H9 (cell line): ENCODE measurements at regions not wholly inside any gene's neighbourhood (a gene's known extent, or its start where the extent isn't known, plus 50 kb on each side); places are given as distances from the start of the nearest gene placed in this dataset.

ENCODE experiments used
- DNase-seq: peaks from one replicate; pipeline ENCODE4 v3.0.0-alpha.2; 2017
- H2AFZ ChIP-seq: one replicate; pipeline ENCODE4 v1.6.1; 2013; ENCODE audit warnings: mild to moderate bottlenecking, low read length, control low read depth, moderate library complexity
- H2AK5ac ChIP-seq: 2 replicates; pipeline ENCODE4 v1.6.1; 2013; ENCODE audit warnings: low read length, control low read depth, mixed read lengths; ENCODE audit not compliant: insufficient read length
- H2BK120ac ChIP-seq: one replicate; pipeline ENCODE4 v1.6.1; 2013; ENCODE audit warnings: low read depth, mild to moderate bottlenecking, low read length, control low read depth, inconsistent platforms; ENCODE audit not compliant: poor library complexity, severe bottlenecking
- H2BK12ac ChIP-seq: 2 replicates; pipeline ENCODE4 v1.6.1; 2013; ENCODE audit warnings: low read length, control low read depth, mixed read lengths, low read depth; ENCODE audit not compliant: insufficient read length
- H2BK15ac ChIP-seq: 2 replicates; pipeline ENCODE4 v1.6.1; 2013; ENCODE audit warnings: low read depth, low read length, control low read depth
- H2BK20ac ChIP-seq: one replicate; pipeline ENCODE4 v1.6.1; 2013; ENCODE audit warnings: low read depth, mild to moderate bottlenecking, low read length, control low read depth, inconsistent platforms; ENCODE audit not compliant: poor library complexity, severe bottlenecking
- H2BK5ac ChIP-seq: 2 replicates; pipeline ENCODE4 v1.6.1; 2013; ENCODE audit warnings: low read length, control low read depth, mixed read lengths; ENCODE audit not compliant: insufficient read length
- H3K14ac ChIP-seq: 2 replicates; pipeline ENCODE4 v1.6.1; 2013; ENCODE audit warnings: low read length, control low read depth; ENCODE audit not compliant: insufficient read depth
- H3K18ac ChIP-seq: 2 replicates; pipeline ENCODE4 v1.6.1; 2013; ENCODE audit warnings: low read depth, mild to moderate bottlenecking, mixed read lengths, low read length, control low read depth; ENCODE audit not compliant: insufficient read length
- H3K23ac ChIP-seq: 2 replicates; pipeline ENCODE4 v1.6.1; 2013; ENCODE audit warnings: low read length, control low read depth, mixed read lengths, low read depth; ENCODE audit not compliant: insufficient read length
- H3K23me2 ChIP-seq: 2 replicates; pipeline ENCODE4 v1.6.1; 2013; ENCODE audit warnings: low read depth, mild to moderate bottlenecking, mixed read lengths, low read length, control low read depth; ENCODE audit not compliant: insufficient read length, poor library complexity, severe bottlenecking
- H3K27ac ChIP-seq: 2 replicates; pipeline ENCODE4 v1.5.1; 2013; ENCODE audit warnings: low read length, control low read depth, mixed read lengths, low read depth; ENCODE audit not compliant: insufficient read length
- H3K27me3 ChIP-seq: 2 replicates; pipeline ENCODE4 v1.6.1; 2013; ENCODE audit warnings: low read length, control low read depth, inconsistent platforms; ENCODE audit not compliant: insufficient read depth
- H3K4ac ChIP-seq: 2 replicates; pipeline ENCODE4 v1.6.1; 2013; ENCODE audit warnings: low read depth, mild to moderate bottlenecking, control low read depth, inconsistent platforms, low read length, moderate library complexity
- H3K4me1 ChIP-seq: 2 replicates; pipeline ENCODE4 v1.6.1; 2013; ENCODE audit warnings: low read length, control low read depth, inconsistent platforms; ENCODE audit not compliant: insufficient read depth
- H3K4me2 ChIP-seq: 2 replicates; pipeline ENCODE4 v1.6.1; 2013; ENCODE audit warnings: low read length, control low read depth, mixed read lengths; ENCODE audit not compliant: insufficient read length, insufficient read depth
- H3K56ac ChIP-seq: 2 replicates; pipeline ENCODE4 v1.6.1; 2013; ENCODE audit warnings: low read depth, mild to moderate bottlenecking, mixed read lengths, low read length, control low read depth; ENCODE audit not compliant: insufficient read length
- H3K79me1 ChIP-seq: 2 replicates; pipeline ENCODE4 v1.6.1; 2013; ENCODE audit warnings: low read depth, mild to moderate bottlenecking, moderate library complexity, low read length, control low read depth, inconsistent platforms; ENCODE audit not compliant: insufficient read depth, poor library complexity, severe bottlenecking
- H3K79me2 ChIP-seq: 2 replicates; pipeline ENCODE4 v1.6.1; 2013; ENCODE audit warnings: low read length, control low read depth, inconsistent platforms; ENCODE audit not compliant: insufficient read depth
- H3K9ac ChIP-seq: 2 replicates; pipeline ENCODE4 v1.6.1; 2013; ENCODE audit warnings: low read length, control low read depth, mixed read lengths; ENCODE audit not compliant: insufficient read length; ENCODE audit errors: extremely low read depth
- H3K9me3 ChIP-seq: one replicate; pipeline ENCODE4 v1.6.1; 2013; ENCODE audit warnings: low read depth, low read length, inconsistent platforms; ENCODE audit not compliant: control insufficient read depth
- H3T11ph ChIP-seq: one replicate; pipeline ENCODE4 v1.6.1; 2013; ENCODE audit warnings: mild to moderate bottlenecking, low read length, control low read depth, inconsistent platforms
- H4K20me1 ChIP-seq: one replicate; pipeline ENCODE4 v1.6.1; 2013; ENCODE audit not compliant: control insufficient read depth, insufficient read length, insufficient read depth
- H4K5ac ChIP-seq: 2 replicates; pipeline ENCODE4 v1.6.1; 2013; ENCODE audit warnings: low read depth, mild to moderate bottlenecking, mixed read lengths, low read length, control low read depth; ENCODE audit not compliant: insufficient read length
- H4K8ac ChIP-seq: replicated peaks from 2 replicates; pipeline ENCODE4 v1.6.1; 2013; ENCODE audit warnings: low read length, control low read depth, mixed read lengths, low read depth; ENCODE audit not compliant: insufficient read length
- H4K91ac ChIP-seq: 2 replicates; pipeline ENCODE4 v1.6.1; 2013; ENCODE audit warnings: low read depth, mild to moderate bottlenecking, moderate library complexity, mixed read lengths, low read length, control low read depth; ENCODE audit not compliant: insufficient read length
- H3K27ac Mint-ChIP-seq, 3 experiments: 2 replicates in 2 of 3; 3 replicates in 1 of 3; pipeline ENCODE4 v1.8.0; 2020 to 2021; ENCODE audit warnings: mixed read lengths in 3 of 3, mild to moderate bottlenecking in 1 of 3, moderate library complexity in 1 of 3
- H3K27me3 Mint-ChIP-seq: 2 replicates; pipeline ENCODE4 v1.8.0; 2021; ENCODE audit warnings: low read depth, mild to moderate bottlenecking, moderate library complexity, mixed read lengths
- H3K36me3 Mint-ChIP-seq, 3 experiments: 2 replicates in 2 of 3; 3 replicates in 1 of 3; pipeline ENCODE4 v1.8.0; 2020 to 2021; ENCODE audit warnings: low read depth in 3 of 3, mixed read lengths in 3 of 3; ENCODE audit not compliant: insufficient read depth in 1 of 3
- H3K4me1 Mint-ChIP-seq, 2 experiments: 2 replicates each; pipeline ENCODE4 v1.8.0; 2020; ENCODE audit warnings: mixed read lengths in 2 of 2
- H3K4me3 Mint-ChIP-seq, 2 experiments: 2 replicates in 1 of 2; 3 replicates in 1 of 2; pipeline ENCODE4 v1.8.0; 2020 to 2021; ENCODE audit warnings: mild to moderate bottlenecking in 2 of 2, mixed read lengths in 2 of 2, moderate library complexity in 1 of 2
- H3K9me3 Mint-ChIP-seq, 2 experiments: 2 replicates in 1 of 2; 3 replicates in 1 of 2; pipeline ENCODE4 v1.8.0; 2020; ENCODE audit warnings: mild to moderate bottlenecking in 2 of 2, mixed read lengths in 2 of 2, moderate library complexity in 1 of 2
- CTCF ChIP-seq: fragments of 200-600 bp; sonication (generic); conservative IDR thresholded peaks from 3 replicates; pipeline ENCODE4 v1.8.0; 2021; ENCODE audit warnings: antibody characterized with exemption, mild to moderate bottlenecking
- WGBS: extraction: QIAGEN DNeasy Blood & Tissue Kit; methylation state at CpG from one replicate; pipeline ENCODE4 v1.1.7; 2013; ENCODE audit warnings: missing lambda C conversion rate, low lambda C conversion rate, mixed read lengths; ENCODE audit not compliant: insufficient read length; ENCODE audit errors: extremely low coverage; 5-methylcytosine and 5-hydroxymethylcytosine counted together

- Histone ChIP-seq H3K4me2 (no peak overlapping the region), H3K9me3 (no peaks in the 10 kb centered on the region), H2BK20ac (no peak overlapping the region), H3K14ac (no peak overlapping the region), H3K27ac (no peak overlapping the region), H3K23me2 (no peaks in the 10 kb centered on the region), H3K79me2 (no peaks in the 10 kb centered on the region), H4K8ac (no peak overlapping the region), H2BK5ac (no peak overlapping the region), H2AFZ (no peak overlapping the region), H2BK12ac (no peak overlapping the region), H3K23ac (no peak overlapping the region), H2AK5ac (no peak overlapping the region), H4K5ac (no peak overlapping the region), H2BK15ac (no peak overlapping the region), H3K79me1 (no peaks in the 10 kb centered on the region), H3K9ac (no peak overlapping the region), H3K4ac (no peak overlapping the region), H3K4me1 (no peaks in the 10 kb centered on the region), H4K20me1 (no peaks in the 10 kb centered on the region), H3K27me3 (no peaks in the 10 kb centered on the region), H2BK120ac (no peak overlapping the region), H3K18ac (no peak overlapping the region), H4K91ac (no peak overlapping the region), H3T11ph (no peak overlapping the region), H3K56ac (no peak overlapping the region)
- WGBS = no CpG with 5 or more reads among the region's 4 CpGs
- H3K36me3 Mint-ChIP-seq = no peaks in the 10 kb centered on the region
- peaks cover 2 to 3% of the 10 kb centered on the region in 2 experiments; a peak in 2 of 4 replicates for H3K4me1 Mint-ChIP-seq
- no peaks in the 10 kb centered on the region for H3K9me3 Mint-ChIP-seq
- H3K27me3 Mint-ChIP-seq = peaks cover 5% of the 10 kb centered on the region
- no peak for TF ChIP-seq CTCF
- no peak overlapping the region for H3K4me3 Mint-ChIP-seq
- H3K27ac Mint-ChIP-seq = no peak overlapping the region
- DNase-seq = no peak
Observed at GRCh38 chr20:24720957-24721356, 228.1 kb upstream of the CST7 start.
